ENCODE measurements at regions not wholly inside any gene's neighbourhood (a gene's known extent, or its start where the extent isn't known, plus 50 kb on each side); places are given as distances from the start of the nearest gene placed in this dataset.
"Not testable (repeated sequence)": the region's sequence is repeated elsewhere in the genome, so short reads cannot be mapped to it uniquely, and the experiment has no call there.

DNA sequence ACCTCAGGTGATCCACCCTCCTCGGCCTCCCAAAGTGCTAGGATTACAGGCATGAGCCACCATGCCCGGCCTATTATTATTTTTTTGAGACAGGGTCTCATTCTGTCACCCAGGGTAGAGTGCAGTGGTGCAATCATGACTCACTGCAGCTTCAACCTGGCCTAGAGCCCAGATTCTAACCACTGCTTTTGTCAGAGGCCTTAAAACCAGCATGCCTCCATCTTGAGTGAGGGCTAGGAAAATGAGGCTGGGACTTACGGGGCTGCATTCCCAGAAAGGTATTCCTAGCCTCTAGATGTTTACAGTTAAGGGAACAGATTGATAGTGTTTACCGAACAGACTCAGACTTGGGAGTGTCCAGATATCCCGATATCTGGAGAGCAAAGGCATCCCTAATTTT lies 57.6 kb upstream of the ATF7IP2 start:
- not testable (repeated sequence) for TF ChIP-seq EZH2phosphoT487 (IDR thresholded peaks at IDR 0.05; ENCODE audit: low read length); EZH2 (optimal IDR thresholded peaks at IDR 0.05; ENCODE audit: low read depth, low read length)
- TF ChIP-seq, protein P1, sequence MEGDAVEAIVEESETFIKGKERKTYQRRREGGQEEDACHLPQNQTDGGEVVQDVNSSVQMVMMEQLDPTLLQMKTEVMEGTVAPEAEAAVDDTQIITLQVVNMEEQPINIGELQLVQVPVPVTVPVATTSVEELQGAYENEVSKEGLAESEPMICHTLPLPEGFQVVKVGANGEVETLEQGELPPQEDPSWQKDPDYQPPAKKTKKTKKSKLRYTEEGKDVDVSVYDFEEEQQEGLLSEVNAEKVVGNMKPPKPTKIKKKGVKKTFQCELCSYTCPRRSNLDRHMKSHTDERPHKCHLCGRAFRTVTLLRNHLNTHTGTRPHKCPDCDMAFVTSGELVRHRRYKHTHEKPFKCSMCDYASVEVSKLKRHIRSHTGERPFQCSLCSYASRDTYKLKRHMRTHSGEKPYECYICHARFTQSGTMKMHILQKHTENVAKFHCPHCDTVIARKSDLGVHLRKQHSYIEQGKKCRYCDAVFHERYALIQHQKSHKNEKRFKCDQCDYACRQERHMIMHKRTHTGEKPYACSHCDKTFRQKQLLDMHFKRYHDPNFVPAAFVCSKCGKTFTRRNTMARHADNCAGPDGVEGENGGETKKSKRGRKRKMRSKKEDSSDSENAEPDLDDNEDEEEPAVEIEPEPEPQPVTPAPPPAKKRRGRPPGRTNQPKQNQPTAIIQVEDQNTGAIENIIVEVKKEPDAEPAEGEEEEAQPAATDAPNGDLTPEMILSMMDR (IDR thresholded peaks at IDR 0.05; ENCODE audit: low read length), result not testable (repeated sequence)

Data from MM.1S (cell line).